ENCODE measurements at regions not wholly inside any gene's neighbourhood (a gene's known extent, or its start where the extent isn't known, plus 50 kb on each side); places are given as distances from the start of the nearest gene placed in this dataset.

DNA sequence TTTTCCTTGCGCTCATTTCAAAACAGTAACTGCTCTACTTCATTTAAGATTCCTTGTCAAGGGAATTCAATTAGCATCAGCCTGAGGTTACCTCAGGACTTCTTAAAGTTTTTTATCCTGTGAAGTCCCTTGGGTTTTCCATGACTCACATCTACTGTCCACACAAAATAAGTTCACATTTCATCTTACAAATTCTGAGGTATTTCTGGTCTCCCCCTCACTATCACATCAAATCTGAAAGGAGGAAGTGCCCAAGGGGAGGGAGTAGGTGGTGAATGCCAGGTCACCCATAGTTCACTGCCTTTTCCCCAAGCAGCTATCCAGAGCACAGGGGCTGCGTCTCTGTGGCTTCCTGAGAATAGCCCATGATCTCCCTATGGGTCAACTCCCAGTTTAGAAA lies 227.1 kb upstream of the NREP start:
- H3K27me3 Mint-ChIP-seq (ENCODE audit: low read depth) = no peaks in the 10 kb centered on the region
- no peak for ATAC-seq
- no peaks in the 10 kb centered on the region for H3K4me1 Mint-ChIP-seq (ENCODE audit: low read depth)
- DNase-seq = no peak
- no peak overlapping the region for H3K4me3 Mint-ChIP-seq
- no peaks in the 10 kb centered on the region for H3K9me3 Mint-ChIP-seq
- H3K36me3 Mint-ChIP-seq (ENCODE audit: insufficient read depth) = no peaks in the 10 kb centered on the region

DNA sequence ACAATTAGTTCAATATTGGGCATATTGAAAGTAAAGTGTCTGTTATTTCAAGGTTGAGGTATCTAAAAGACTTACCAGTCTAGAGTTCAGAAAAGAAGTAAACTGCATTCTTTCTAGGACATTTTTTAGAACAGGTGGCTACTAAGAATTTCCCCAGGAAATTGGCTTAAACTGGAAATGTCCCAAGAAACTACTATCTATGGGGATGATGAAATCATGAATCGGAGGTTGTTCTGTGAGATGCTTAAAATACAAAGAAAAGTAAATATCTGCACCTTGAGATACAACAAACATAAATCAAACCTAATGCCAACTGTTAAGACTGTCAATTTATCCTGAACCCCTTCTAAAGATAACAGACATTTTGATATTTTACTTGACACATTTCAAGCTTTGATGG lies 226.5 kb upstream of the NREP start:
- no peaks in the 10 kb centered on the region for H3K36me3 Mint-ChIP-seq (ENCODE audit: insufficient read depth)
- no peaks in the 10 kb centered on the region for H3K9me3 Mint-ChIP-seq
- no peaks in the 10 kb centered on the region for H3K4me1 Mint-ChIP-seq (ENCODE audit: low read depth)
- ATAC-seq = no peak
- DNase-seq = no peak
- H3K4me3 Mint-ChIP-seq = no peak overlapping the region
- H3K27me3 Mint-ChIP-seq (ENCODE audit: low read depth) = no peaks in the 10 kb centered on the region

DNA sequence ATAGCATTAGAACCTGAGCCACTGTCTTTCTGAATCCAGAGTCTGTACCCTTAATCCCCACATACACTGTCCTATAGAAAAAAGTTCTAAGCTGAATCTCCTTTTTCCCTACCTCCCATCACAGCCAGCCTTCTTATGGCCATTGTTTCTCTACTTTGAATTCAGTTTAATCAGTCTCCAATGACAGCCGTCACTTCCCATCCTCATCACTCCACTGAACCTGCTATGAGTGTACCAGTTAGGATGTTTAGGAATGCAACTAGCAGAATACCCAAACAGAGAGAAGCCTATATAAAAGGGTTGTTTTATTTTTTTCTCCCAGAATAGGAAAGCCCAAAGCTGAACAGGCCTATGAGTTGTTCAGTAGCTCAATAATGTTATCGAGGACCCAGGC lies 220.4 kb upstream of the NREP start:
- Mint-ChIP-seq H3K36me3 (ENCODE audit: insufficient read depth) (no peaks in the 10 kb centered on the region), H3K9me3 (no peaks in the 10 kb centered on the region), H3K4me1 (ENCODE audit: low read depth) (no peaks in the 10 kb centered on the region), H3K4me3 (no peak overlapping the region), H3K27me3 (ENCODE audit: low read depth) (no peaks in the 10 kb centered on the region)
- DNase-seq (no peak), ATAC-seq (no peak)

GRCh38 chr5:111976705-111977435 lies 219.9 kb upstream of the NREP start:
- Mint-ChIP-seq H3K27me3 (ENCODE audit: low read depth) (no peaks in the 10 kb centered on the region), H3K4me1 (ENCODE audit: low read depth) (no peaks in the 10 kb centered on the region), H3K9me3 (no peaks in the 10 kb centered on the region), H3K4me3 (no peak overlapping the region), H3K36me3 (ENCODE audit: insufficient read depth) (no peaks in the 10 kb centered on the region)
- ATAC-seq (no peak), DNase-seq (no peak)

DNA sequence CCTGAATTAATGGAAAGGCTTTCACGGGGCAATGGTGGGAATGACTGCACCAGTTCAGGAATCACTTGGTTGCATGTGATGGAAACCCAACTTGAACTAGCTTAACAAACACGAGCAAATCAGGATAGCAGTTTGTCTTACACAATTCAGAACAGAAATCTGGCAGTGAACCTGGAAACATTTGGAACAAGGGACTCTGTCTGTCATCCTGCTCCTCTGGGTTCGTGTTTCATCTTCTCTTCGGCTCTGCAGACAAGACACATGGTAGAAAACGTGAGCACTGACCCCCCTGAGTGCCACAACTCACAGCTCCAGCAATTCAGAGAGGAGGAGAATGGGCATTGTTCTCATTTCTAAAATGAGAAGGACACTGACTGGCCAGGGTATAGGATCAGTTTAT lies 218.1 kb upstream of the NREP start:
- no peak for ATAC-seq
- no peak for DNase-seq
- H3K9me3 Mint-ChIP-seq = no peaks in the 10 kb centered on the region
- H3K4me1 Mint-ChIP-seq (ENCODE audit: low read depth) = no peaks in the 10 kb centered on the region
- no peaks in the 10 kb centered on the region for H3K27me3 Mint-ChIP-seq (ENCODE audit: low read depth)
- H3K4me3 Mint-ChIP-seq = no peak overlapping the region
- H3K36me3 Mint-ChIP-seq (ENCODE audit: insufficient read depth) = no peaks in the 10 kb centered on the region

- no peak for ATAC-seq
- no peak for DNase-seq
- no peaks in the 10 kb centered on the region for H3K9me3 Mint-ChIP-seq
- no peaks in the 10 kb centered on the region for H3K4me1 Mint-ChIP-seq (ENCODE audit: low read depth)
- no peak overlapping the region for H3K4me3 Mint-ChIP-seq
- H3K27me3 Mint-ChIP-seq (ENCODE audit: low read depth) = no peaks in the 10 kb centered on the region
- H3K36me3 Mint-ChIP-seq (ENCODE audit: insufficient read depth) = no peaks in the 10 kb centered on the region
Observed at GRCh38 chr5:111973961-111974360, 217.0 kb upstream of the NREP start.

DNA sequence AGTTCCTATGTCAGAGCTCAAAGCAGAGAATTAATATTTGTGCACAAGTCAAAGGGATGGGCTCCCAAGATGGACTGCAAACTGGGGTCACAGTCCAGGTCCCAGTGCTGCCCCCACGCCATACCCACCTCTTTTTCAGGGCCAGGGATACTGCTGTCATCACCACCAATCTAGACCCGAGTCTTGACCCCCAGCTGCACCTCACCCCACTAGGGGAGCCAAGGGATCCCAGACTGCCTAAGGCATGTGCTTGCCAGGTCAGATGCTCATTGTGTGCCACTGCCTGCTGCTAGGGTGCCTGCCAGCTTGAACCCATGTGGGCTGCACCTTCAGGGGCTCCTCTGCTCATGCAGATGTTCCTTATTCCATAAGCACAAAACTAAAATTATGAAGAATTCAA lies 215.6 kb upstream of the NREP start:
- Mint-ChIP-seq H3K27me3 (ENCODE audit: low read depth) (no peaks in the 10 kb centered on the region), H3K9me3 (no peaks in the 10 kb centered on the region), H3K36me3 (ENCODE audit: insufficient read depth) (no peaks in the 10 kb centered on the region), H3K4me1 (ENCODE audit: low read depth) (no peaks in the 10 kb centered on the region), H3K4me3 (no peak overlapping the region)
- ATAC-seq = no peak
- DNase-seq = no peak

GRCh38 chr5:111972080-111972479 lies 215.1 kb upstream of the NREP start:
- no peak for ATAC-seq

GRCh38 chr5:111968459-111968858 lies 211.5 kb upstream of the NREP start:
- H3K9me3 Mint-ChIP-seq = no peaks in the 10 kb centered on the region
- ATAC-seq (no peak), DNase-seq (no peak)
- no peaks in the 10 kb centered on the region for H3K4me1 Mint-ChIP-seq (ENCODE audit: low read depth)
- no peaks in the 10 kb centered on the region for H3K36me3 Mint-ChIP-seq (ENCODE audit: insufficient read depth)
- H3K27me3 Mint-ChIP-seq (ENCODE audit: low read depth) = no peaks in the 10 kb centered on the region
- H3K4me3 Mint-ChIP-seq = no peak overlapping the region

More at GRCh38 chr5:111972080-111972479, 215.1 kb upstream of the NREP start:
- Mint-ChIP-seq H3K27me3 (ENCODE audit: low read depth) (no peaks in the 10 kb centered on the region), H3K4me1 (ENCODE audit: low read depth) (no peaks in the 10 kb centered on the region), H3K4me3 (no peak overlapping the region), H3K9me3 (no peaks in the 10 kb centered on the region), H3K36me3 (ENCODE audit: insufficient read depth) (no peaks in the 10 kb centered on the region)
- DNase-seq = no peak

DNA sequence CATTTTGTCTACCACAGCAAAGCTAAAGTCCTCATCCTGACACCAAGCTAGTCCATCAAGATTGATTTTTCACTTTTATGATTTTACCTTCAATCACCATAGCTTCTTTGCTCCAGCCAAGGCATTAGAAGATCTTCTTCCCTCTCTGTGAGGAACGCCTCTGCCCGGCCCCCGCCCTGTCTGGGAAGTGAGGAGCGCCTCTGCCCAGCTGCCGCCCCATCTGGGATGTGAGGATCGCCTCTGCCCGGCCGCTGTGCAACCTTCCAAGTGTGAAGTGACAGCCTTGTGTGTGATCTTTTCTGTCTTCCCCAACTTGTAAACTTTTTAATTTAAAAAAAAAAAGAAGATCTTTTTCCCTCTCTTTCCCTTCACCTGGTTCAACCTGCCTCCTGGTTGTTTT lies 210.5 kb upstream of the NREP start:
- Mint-ChIP-seq H3K27me3 (ENCODE audit: low read depth) (no peaks in the 10 kb centered on the region), H3K36me3 (ENCODE audit: insufficient read depth) (no peaks in the 10 kb centered on the region), H3K9me3 (no peaks in the 10 kb centered on the region), H3K4me3 (no peak overlapping the region), H3K4me1 (ENCODE audit: low read depth) (no peaks in the 10 kb centered on the region)
- no peak for DNase-seq
- no peak for ATAC-seq

DNA sequence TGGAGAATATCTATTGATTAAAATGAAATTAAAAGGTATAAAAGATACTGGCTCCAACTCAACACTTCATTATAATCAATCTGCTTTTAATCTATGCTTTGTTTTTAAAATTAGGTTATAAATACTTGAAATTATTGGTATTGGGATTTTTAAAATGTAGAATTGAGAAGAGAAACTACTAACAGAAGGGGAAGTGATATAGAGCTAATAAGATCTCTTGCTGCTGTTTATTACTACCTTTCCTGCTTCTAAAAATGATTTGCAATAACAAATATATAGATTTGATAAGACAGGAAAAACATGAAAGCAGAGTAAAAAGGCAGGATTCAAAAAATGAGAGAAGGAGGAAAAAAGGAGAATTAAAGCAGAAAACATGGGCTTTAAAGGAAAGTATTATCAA lies 209.3 kb upstream of the NREP start:
- no peaks in the 10 kb centered on the region for H3K9me3 Mint-ChIP-seq
- no peaks in the 10 kb centered on the region for H3K27me3 Mint-ChIP-seq (ENCODE audit: low read depth)
- no peak for ATAC-seq
- no peaks in the 10 kb centered on the region for H3K4me1 Mint-ChIP-seq (ENCODE audit: low read depth)
- H3K4me3 Mint-ChIP-seq = no peak overlapping the region
- H3K36me3 Mint-ChIP-seq (ENCODE audit: insufficient read depth) = no peaks in the 10 kb centered on the region
- DNase-seq = no peak

DNA sequence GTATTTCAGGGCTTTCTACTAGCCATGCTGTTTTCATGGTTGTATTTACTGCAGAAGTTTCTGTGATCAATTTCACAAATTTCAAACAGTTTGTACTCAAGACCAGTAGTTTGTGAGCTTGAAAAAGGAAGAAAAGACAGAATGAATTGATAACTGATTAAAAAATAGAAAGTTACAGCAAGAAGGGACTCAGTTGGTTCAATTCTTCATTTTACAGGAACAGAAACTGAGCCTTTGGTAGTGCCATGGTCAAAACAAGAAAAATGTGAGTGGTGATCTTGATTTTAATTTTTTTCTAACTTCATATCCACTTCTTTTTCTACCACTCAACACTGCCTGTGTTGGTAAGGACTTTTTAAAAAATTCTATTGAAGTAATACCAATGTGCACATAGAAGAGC lies 206.6 kb upstream of the NREP start:
- H3K4me3 Mint-ChIP-seq = no peak overlapping the region
- ATAC-seq (no peak), DNase-seq (no peak)
- no peaks in the 10 kb centered on the region for H3K36me3 Mint-ChIP-seq (ENCODE audit: insufficient read depth)
- H3K27me3 Mint-ChIP-seq (ENCODE audit: low read depth) = no peaks in the 10 kb centered on the region
- H3K9me3 Mint-ChIP-seq = no peaks in the 10 kb centered on the region
- H3K4me1 Mint-ChIP-seq (ENCODE audit: low read depth) = no peaks in the 10 kb centered on the region

DNA sequence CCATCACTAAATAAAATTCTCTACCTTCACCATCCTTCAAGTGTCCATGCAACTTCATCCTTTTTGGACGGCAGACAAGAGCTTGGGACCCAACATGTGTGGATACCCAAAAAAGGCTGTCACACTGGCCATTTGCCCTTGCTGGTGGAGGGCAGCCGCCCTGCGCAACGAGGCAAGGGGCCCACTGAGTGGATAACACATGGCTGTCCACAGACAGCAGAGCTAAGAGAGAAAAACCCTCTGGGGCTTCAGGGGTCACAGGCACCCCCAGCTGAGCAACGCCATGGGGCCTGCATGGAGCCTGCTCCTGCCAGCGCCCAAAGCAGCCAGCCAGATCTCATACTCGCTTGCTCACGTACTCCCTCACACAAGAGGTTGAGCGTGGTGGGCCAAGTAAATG lies 205.9 kb upstream of the NREP start:
- no peak for ATAC-seq
- Mint-ChIP-seq H3K9me3 (no peaks in the 10 kb centered on the region), H3K4me3 (no peak overlapping the region), H3K27me3 (ENCODE audit: low read depth) (no peaks in the 10 kb centered on the region), H3K4me1 (ENCODE audit: low read depth) (no peaks in the 10 kb centered on the region), H3K36me3 (ENCODE audit: insufficient read depth) (no peaks in the 10 kb centered on the region)
- no peak for DNase-seq

DNA sequence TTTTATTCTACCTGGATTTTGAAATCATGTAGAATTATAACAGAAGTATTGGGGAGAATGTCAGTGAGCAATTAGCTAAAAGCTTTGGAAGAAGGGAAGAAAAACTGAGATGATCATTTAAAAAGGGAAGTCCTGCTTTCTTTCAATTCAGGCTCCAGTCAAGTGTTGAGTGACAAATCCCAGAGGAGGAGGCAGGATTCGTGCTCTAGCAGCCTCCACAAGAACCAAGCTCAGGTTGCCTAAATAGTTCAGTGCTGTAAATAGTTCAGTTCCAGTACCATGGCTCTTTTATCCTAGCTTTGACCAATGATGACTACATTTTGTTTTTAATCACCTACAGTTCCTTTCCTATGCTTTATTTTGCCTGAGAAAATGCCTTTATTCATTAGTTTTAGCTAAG lies 204.9 kb upstream of the NREP start:
- H3K9me3 Mint-ChIP-seq = no peaks in the 10 kb centered on the region
- no peaks in the 10 kb centered on the region for H3K27me3 Mint-ChIP-seq (ENCODE audit: low read depth)
- no peaks in the 10 kb centered on the region for H3K36me3 Mint-ChIP-seq (ENCODE audit: insufficient read depth)
- ATAC-seq = no peak
- H3K4me1 Mint-ChIP-seq (ENCODE audit: low read depth) = no peaks in the 10 kb centered on the region
- no peak for DNase-seq
- H3K4me3 Mint-ChIP-seq = no peak overlapping the region

DNA sequence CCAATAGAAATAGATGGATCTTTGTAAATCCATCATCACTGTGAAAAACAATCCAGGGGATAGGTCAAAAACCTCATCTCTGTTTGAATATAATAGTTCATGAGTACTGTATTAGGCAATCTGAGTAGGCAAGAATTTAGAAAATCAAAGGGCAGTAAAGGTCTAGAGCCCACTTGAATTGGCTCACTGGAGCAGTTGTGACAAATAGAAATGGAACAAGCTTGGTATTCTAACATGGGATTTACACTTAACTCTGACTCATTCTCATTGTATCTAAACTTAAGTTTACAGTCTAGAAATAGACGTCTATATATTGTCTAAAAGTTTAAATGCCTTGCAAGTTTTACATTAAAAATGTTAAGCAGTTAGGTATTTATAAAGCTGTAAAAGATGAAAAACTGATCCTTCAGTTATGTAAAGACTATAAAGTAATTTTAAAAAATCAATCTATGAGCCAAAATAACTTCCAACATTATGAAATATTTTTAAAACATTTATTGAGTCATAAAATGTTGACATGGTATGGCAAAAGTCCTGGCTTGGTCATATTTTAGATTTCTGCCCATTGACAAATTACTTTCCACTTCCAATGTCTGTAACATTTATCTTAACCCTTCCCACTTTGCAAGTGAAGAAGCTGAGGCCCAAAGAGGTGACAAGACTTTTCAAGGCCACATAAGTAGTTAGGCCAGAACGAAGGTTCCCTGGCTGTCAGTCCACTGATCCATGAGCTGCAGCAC lies 203.7 kb upstream of the NREP start:
- no peak for DNase-seq
- Mint-ChIP-seq H3K27me3 (ENCODE audit: low read depth) (no peaks in the 10 kb centered on the region), H3K4me3 (no peak overlapping the region), H3K9me3 (no peaks in the 10 kb centered on the region), H3K36me3 (ENCODE audit: insufficient read depth) (no peaks in the 10 kb centered on the region), H3K4me1 (ENCODE audit: low read depth) (no peaks in the 10 kb centered on the region)
- no peak for ATAC-seq

Measured in activated T-cell treated with anti-CD3 and anti-CD28 coated beads, Interleukin-2, amount 50 U/mL, for 4 hours (primary cell).